Gastrocnemius medialis (tissue), 4 donors: ENCODE measurements at regions not wholly inside any gene's neighbourhood (a gene's known extent, or its start where the extent isn't known, plus 50 kb on each side); places are given as distances from the start of the nearest gene placed in this dataset.

Experiments used
- CTCF ChIP-seq, 5 experiments: fragments of 450-650 bp in 3 of 5; fragments of 200-600 bp in 2 of 5; sonication (generic) in 2 of 5; IDR thresholded peaks in 4 of 5; conservative IDR thresholded peaks in 1 of 5; 1 replicate in 4 of 5; 2 replicates in 1 of 5; pipeline ENCODE4 v1.5.1; 2016 to 2019; ENCODE audit warnings: antibody characterized with exemption in 5 of 5, mild to moderate bottlenecking in 3 of 5, moderate library complexity in 3 of 5
- POLR2A ChIP-seq, 2 donors: fragments of 450-650 bp; IDR thresholded peaks; one replicate each; pipeline ENCODE4 v1.6.1; 2017; ENCODE audit warnings: antibody characterized with exemption in 2 of 2, mild to moderate bottlenecking in 2 of 2, moderate library complexity in 2 of 2

GRCh38 chr1:4515727-4516289 lies 138.6 kb upstream of the AJAP1 start:
- TF ChIP-seq POLR2A (IDR thresholded peaks at IDR 0.05), result no peak
- TF ChIP-seq CTCF (IDR thresholded peaks at IDR 0.05 in 4 of 5, conservative IDR thresholded peaks at IDR 0.05 in 1 of 5), result no peak
